NCI-H345 treated with DMSO at 0.1 percent for 48 hours (cell line): ENCODE measurements at regions not wholly inside any gene's neighbourhood (a gene's known extent, or its start where the extent isn't known, plus 50 kb on each side); places are given as distances from the start of the nearest gene placed in this dataset.

Source experiments
- DNase-seq: peaks from one replicate; lab custom pipeline; 2025; ENCODE audit not compliant: unreplicated experiment; lab: John Stamatoyannopoulos, UW

- no peak for DNase-seq
These were observed 885.4 kb upstream of the RBFOX1 start for GRCh38 chr16:6447021-6447790.

GRCh38 chr16:6446370-6446769 is 886.3 kb upstream of the RBFOX1 start:
- no peak for DNase-seq

- DNase-seq = no peak
These were observed 893.5 kb upstream of the RBFOX1 start for GRCh38 chr16:6439129-6439528.

GRCh38 chr16:6428861-6429260 is 903.8 kb upstream of the RBFOX1 start:
- no peak for DNase-seq

- DNase-seq = no peak
These were observed 905.0 kb upstream of the RBFOX1 start for GRCh38 chr16:6427621-6428020.

GRCh38 chr16:6407596-6407995 is 925.0 kb upstream of the RBFOX1 start:
- DNase-seq = no peak

- DNase-seq = no peak
These were observed 926.6 kb upstream of the RBFOX1 start for GRCh38 chr16:6406028-6406427.

- DNase-seq = no peak
These were observed 949.7 kb upstream of the RBFOX1 start for GRCh38 chr16:6382924-6383459.

GRCh38 chr16:6381896-6382295 is 950.7 kb upstream of the RBFOX1 start:
- DNase-seq = no peak

GRCh38 chr16:6377956-6378355 is 954.7 kb upstream of the RBFOX1 start:
- DNase-seq = no peak

- DNase-seq = no peak
These were observed 957.1 kb upstream of the RBFOX1 start for GRCh38 chr16:6375465-6376075.

GRCh38 chr16:6374821-6375220 is 957.8 kb upstream of the RBFOX1 start:
- DNase-seq = no peak

- DNase-seq = no peak
These were observed 967.8 kb upstream of the RBFOX1 start for GRCh38 chr16:6364846-6365245.

- no peak for DNase-seq
These were observed 968.6 kb upstream of the RBFOX1 start for GRCh38 chr16:6363896-6364607.

- no peak for DNase-seq
These were observed 969.2 kb upstream of the RBFOX1 start for GRCh38 chr16:6363396-6363795.

- no peak for DNase-seq
These were observed 970.3 kb upstream of the RBFOX1 start for GRCh38 chr16:6362321-6362720.

- DNase-seq = no peak
These were observed 972.0 kb upstream of the RBFOX1 start for GRCh38 chr16:6360641-6361040.

- DNase-seq = no peak
These were observed 975.7 kb upstream of the RBFOX1 start for GRCh38 chr16:6356911-6357310.

GRCh38 chr16:6349725-6350124 is 982.9 kb upstream of the RBFOX1 start:
- DNase-seq = no peak

GRCh38 chr16:6345090-6345489 is 987.6 kb upstream of the RBFOX1 start:
- DNase-seq = no peak

GRCh38 chr16:6343157-6343556 is 989.5 kb upstream of the RBFOX1 start:
- DNase-seq = no peak

- no peak for DNase-seq
These were observed 990.7 kb upstream of the RBFOX1 start for GRCh38 chr16:6341981-6342380.
